ENCODE measurements at regions not wholly inside any gene's neighbourhood (a gene's known extent, or its start where the extent isn't known, plus 50 kb on each side); places are given as distances from the start of the nearest gene placed in this dataset.
A peak's percentile ranks its signal among the peaks of the same experiment; 100 is the strongest.
"Not testable (repeated sequence)": the region's sequence is repeated elsewhere in the genome, so short reads cannot be mapped to it uniquely, and the experiment has no call there.

DNA sequence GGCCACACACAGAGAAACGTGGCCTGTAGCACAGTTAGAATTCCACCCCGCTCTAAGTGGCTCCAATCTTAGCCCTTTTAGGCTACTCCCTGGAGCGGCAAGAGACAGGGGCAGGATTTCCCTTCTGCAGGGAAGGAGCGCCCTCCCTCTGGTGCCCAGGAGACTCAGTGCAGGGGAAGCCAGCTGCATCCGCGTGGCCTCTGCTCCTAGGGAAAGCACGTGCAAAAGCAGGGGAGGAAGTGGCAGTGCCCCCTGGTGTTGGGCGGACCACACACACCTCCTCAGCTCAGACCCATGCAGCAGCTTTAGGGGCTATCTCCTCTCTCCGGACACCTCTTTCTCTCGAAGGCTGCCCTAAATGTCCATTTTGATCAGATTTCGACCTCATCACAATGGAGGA is 50.0 kb downstream of the SPRING1 start:
- peak in 1 of 2 donors; percentile 31 for DNase-seq

DNA sequence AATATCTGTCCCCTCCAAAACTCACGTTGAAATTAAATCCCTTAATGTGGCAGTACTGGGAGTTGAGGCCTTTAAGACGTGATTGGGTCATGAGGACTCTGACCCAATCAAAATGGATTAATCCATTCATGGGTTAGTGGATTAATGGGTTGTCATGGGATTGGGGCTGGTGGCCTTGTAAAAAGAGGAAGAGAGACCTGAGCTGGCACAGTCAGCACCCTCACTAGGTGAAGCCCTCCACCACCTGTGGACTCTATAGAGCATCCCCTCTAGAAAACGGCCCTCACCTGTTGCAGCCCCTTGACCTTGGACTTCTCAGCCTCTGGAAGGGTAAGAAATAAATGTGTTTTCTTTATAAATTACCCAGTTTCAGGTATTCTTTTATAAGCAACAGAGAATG is 53.0 kb downstream of the SPRING1 start:
- ATAC-seq (no peak), DNase-seq (no peak)
- intact Hi-C loops (cut with DNase I, micrococcal nuclease), result no loop called here

More for the DNA sequence above, 50.0 kb downstream of the SPRING1 start:
- intact Hi-C loops (cut with DNase I, micrococcal nuclease), result no loop called here
- ATAC-seq, result no peak

DNA sequence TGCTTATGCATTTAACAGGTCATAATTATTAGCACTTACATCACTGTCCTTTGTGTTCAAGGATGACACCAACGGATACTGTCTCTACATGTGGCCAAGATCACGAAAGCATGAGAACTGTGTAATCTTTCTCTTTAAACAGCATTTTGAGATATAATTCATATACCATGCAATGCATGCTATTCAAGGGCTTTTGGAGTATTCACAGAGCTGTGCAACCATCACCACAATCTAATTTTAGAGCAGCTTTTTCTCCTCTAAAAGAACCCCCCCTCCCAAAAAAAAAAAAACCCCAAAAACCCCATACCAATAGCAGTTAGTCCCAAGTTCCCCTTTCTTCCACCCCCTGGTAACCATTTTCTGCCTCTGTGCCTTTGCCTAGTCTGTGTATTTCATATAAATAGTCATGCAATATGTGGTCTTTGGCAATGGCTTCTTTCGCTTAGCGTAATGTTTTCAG is 60.6 kb downstream of the SPRING1 start:
- intact Hi-C loops (cut with DNase I, micrococcal nuclease), result no loop called here
- no peak for DNase-seq
- no peak for ATAC-seq

DNA sequence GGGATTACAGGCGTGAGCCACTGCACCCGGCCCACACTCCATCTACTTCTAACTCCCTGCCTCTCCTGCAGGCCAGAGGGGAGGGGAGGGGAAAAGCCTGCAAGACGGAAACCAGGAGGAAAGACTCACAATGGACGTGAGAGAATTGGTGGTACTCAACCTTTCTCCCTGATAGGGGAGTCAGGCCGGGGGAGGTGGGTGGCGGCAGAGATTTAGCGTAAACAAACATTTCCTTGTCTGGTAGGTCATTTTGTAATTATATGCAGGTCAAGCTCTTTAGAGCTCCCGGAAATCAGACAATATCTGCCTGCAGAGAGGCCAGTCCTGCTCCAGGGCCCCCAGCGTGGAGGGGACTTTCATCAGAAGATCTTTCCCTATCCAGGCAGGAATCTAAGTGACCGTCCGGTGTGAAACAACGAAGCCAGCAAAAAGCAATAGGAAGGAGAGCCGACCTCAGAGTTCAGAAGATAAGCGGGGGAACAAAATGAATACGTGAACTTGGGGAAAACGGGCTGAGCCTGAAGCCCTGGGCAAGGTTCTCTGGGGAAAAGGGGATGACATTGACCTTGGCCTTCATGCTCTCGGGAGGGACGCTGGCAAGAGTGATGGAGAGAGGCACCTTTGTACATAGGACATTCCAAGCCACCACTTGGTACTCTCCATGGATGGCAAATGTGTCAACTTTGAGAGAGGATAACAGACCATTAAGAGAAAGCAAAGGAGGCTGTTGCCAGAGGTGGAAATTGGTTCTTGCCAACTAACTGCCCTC is 62.3 kb downstream of the SPRING1 start:
- intact Hi-C loops (cut with DNase I, micrococcal nuclease), result no loop called here
- DNase-seq, result no peak
- ATAC-seq, result no peak

DNA sequence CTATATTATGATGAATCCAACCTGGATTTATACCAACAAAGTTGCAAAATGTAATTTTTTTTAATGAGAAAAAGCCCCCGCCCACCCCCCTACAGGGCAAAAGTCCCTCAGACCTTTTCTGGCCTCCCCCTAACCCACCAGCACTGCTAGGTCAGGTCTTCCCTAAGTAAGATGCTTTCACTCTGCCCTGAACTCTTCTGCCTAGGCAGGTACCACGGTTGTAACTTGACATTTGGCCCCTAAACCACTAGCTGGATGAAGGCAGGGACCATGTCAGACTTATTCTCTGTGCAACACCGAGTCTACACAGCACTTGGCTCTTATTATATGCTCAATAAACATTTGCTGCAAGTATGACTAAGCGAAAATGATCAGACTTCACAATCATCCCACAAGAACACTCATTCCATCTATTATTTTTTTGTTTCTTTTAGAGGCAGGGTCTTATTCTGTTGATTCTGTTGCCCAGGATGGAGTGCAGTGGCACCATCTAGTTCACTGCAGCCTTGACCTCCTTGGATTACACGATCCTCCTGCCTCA is 63.2 kb downstream of the SPRING1 start:
- intact Hi-C loops (cut with DNase I, micrococcal nuclease), result no loop called here
- no peak for ATAC-seq
- DNase-seq, result no peak

DNA sequence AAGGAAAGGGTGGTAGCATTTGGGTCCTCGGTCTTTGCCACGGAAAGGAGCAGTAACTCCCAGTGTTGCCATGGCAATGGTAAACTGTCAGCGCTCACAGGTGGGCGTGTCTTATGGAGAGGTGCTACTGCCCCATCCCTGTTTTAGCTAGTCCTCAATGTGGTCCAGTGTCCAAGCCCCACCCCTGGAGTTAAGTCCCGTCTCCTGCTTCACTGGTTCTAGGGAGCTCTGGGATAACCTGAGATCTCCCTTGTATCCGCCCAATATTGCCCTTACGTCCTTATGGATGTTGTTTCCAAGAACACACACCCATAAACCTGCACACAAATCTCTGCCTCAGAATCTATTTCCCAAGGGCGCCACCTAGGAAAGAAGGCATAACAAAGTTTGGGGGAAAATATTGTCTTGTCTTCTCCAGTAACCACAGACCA is 64.2 kb downstream of the SPRING1 start:
- intact Hi-C loops (cut with DNase I, micrococcal nuclease), result no loop called here
- ATAC-seq (peak; percentile 78), DNase-seq (no peak)

DNA sequence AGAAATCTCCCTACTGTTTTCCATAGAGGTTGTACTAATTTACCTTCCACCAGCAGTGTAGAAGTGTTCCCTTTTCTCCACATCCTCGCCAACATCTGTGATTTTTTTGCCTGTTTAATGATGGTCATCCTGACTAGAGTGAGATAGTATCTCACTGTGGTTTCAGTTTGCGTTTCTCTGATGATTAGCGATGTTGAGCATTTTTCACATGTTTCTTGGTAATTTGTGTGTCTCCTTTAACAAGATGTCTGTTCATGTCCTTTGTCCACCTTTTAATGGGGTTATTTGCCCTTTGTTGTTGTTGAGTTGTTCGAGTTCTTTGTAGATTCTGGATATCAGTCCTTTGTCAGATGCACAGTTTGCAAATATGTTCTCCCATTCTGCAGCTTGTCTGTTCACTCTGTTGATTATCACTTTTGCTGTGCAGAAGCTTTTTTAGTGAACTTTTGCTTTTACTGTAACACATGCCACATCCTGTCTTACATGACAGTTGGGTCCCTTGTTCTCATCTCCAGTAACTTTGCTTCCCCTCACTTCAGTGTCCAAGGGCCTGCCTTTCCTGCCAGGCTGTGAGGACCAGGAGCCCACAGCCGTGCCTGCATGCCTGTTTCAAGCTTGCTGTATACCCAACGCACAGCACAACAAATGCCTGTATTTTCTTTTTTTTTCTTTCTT is 64.9 kb downstream of the SPRING1 start:
- intact Hi-C loops (cut with DNase I, micrococcal nuclease), result no loop called here
- ATAC-seq (no peak), DNase-seq (no peak)

DNA sequence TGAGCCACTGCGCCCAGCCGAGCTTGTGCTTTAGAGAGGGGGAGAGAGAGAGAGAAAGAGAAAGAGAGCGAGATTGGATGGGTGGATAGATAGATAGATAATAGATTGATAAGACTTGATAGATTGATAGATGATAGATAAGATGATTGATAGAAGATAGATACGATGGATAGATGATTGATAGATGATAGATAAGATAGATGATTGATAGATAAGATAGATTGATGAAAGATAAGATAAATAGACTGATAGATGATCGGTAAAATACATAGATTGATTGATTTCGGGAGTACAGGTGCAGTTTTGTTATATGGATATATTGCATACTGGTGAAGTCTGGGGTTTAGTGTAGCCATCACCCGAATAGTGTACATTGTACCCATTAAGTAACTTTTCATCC is 65.9 kb downstream of the SPRING1 start:
- intact Hi-C loops (cut with DNase I, micrococcal nuclease), result no loop called here
- ATAC-seq (no peak), DNase-seq (no peak)

DNA sequence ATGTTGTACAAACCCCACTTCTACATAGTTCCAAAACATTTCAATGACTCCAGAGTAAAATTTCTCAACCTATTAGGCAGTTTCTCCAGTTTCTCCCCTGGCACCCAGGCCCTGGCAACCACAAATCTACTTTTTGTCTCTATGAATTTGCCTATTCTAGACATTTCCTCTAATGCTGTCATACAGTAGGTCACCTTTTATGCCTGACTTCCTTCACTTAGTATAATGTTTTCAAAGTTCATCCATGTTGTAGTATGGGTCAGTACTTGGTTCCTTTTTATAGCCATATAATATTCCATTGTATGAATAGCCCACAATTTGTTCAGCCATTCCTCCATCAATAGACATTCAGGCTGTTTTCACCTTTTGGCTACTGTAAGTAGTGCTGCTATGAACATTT is 67.0 kb downstream of the SPRING1 start:
- intact Hi-C loops (cut with DNase I, micrococcal nuclease), result no loop called here
- ATAC-seq (no peak), DNase-seq (no peak)

DNA sequence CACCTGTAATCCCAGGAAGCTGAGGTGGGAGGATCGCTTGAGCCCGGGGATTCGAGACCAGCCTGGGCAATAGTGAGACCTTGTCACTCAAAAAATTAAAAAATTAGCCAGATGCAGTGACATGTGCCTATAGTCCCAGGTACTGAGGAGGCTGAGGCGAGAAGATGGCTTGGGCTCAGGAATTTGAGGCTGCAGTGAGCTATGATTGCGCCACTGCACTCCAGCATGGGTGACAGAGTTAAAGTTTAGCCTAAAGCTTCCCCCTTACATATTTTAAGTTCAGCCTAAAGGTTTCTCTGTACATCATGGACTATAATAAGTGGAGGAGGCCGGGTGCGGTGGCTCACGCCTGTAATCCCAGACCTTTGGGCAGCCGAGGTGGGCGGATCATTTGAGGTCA is 70.1 kb downstream of the SPRING1 start:
- ATAC-seq (no peak), DNase-seq (no peak)
- intact Hi-C loops (cut with DNase I, micrococcal nuclease), result no loop called here

DNA sequence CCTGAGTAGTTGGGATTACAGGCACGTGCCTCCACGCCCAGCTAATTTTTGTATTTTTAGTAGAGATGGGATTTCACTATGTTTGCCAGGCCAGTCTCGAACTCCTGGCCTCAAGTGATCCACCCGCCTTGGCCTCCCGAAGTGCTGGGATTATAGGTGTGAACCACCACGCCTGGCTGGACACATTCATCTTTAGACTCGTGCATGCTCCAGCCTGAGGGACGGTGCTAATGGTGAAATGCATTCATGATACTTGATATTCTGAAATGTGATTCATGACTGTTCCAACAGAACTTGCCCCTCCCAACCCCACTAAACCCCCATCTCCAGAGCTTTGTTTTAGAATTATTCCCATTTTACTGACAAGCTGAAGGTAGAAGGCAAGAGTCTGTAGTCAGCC is 71.0 kb downstream of the SPRING1 start:
- intact Hi-C loops (cut with DNase I, micrococcal nuclease); DNase-seq; ATAC-seq: not testable (repeated sequence)

DNA sequence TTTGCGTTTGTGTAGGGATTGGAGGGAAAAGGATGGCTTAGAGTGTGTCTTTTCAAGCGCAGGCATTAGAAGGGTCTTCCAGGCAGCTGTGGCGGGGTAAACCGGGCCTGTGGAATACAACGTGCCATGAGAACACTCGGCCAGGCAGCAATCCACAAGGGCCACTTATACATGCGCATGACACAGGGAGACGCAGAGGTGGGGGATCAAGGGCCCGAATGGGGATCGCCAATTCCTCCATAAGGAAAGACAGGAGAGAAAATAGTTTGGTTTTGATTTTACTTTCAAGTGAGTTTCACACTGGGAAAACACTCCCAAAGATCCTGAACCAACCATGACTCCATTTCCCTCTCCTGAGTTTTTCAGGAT is 71.6 kb downstream of the SPRING1 start:
- ATAC-seq, result no peak
- no peak for DNase-seq
- intact Hi-C loops (cut with DNase I, micrococcal nuclease), result no loop called here

DNA sequence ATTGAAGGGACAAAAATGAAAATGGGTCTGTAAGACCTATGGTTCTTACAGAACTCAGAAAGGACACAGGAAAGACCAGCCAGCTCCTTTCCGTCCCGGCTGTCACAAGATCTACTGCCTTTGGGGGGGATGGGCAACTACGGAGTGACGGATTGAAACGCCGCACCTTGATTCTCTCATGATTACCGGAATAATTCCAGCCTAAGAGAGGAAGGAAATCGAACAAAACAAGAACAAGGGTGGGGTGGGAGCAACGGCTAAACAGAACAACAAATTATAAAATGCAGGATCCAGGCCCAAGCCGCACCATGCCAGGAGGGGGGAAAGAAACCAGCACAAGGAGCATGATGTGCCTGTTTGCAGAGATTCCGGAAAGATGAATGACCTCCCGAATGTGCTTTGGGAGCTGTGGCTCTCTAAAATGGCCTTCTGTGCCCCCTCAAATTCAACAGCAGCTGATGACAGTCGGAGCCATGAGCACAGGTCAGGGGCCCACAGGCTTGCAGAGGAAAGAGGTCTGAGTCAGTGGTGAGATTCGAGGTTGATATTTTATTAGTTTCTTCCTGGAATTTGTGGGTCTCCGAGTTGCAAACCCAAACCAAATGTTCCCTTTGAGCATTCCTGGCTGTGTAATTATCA is 72.1 kb downstream of the SPRING1 start:
- ATAC-seq, result no peak
- intact Hi-C loops (cut with DNase I, micrococcal nuclease), result no loop called here
- DNase-seq, result no peak

DNA sequence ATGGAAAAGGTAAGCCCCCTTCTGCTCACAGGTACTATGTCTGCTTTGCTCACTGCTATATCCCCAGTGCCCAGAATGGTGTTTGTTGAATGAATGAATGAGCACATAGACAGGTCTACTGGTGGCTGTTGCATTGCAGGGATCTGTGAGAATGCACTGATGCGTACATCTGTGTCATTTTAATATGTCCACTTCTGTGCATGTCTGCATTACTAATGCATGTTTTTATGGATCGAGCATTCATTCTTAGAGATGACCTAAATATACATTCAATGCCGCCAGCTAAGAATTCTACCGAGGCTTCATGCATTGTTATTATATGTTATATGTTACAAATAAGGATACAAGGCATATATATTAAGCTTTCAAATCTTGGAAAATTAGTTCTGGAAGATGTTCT is 73.8 kb downstream of the SPRING1 start:
- ATAC-seq (no peak), DNase-seq (no peak)
- intact Hi-C loops (cut with DNase I, micrococcal nuclease), result no loop called here

DNA sequence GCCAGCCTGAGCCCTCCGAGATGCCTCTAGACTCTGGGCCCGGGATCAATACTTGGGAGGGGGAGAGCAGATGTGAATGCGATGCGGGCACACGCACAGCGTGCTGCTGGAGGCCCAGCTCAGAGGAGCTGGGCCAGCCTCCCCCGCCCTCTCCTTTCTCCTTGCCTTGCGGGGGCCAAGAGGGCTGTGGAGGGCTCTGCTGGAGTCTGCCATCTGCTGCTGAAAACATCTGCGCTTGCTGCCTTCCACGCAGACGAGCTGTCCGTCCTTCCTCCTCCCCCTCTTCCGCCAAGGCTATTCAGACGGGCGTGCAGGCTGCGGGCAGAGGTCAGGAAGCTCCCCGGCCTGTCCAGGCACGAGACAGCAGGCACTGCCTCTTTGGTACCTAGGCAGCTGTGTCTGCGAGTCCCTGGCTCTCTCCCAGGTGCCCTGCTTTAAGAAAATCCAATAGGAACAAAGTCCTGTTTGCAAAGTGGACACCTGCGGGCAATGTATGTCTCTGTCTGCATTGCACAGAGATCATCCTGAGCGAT is 75.2 kb downstream of the SPRING1 start:
- DNase-seq (peak; percentile 51 to 56), ATAC-seq (peak; percentile 75)
- intact Hi-C loops (cut with DNase I, micrococcal nuclease), result no loop called here

DNA sequence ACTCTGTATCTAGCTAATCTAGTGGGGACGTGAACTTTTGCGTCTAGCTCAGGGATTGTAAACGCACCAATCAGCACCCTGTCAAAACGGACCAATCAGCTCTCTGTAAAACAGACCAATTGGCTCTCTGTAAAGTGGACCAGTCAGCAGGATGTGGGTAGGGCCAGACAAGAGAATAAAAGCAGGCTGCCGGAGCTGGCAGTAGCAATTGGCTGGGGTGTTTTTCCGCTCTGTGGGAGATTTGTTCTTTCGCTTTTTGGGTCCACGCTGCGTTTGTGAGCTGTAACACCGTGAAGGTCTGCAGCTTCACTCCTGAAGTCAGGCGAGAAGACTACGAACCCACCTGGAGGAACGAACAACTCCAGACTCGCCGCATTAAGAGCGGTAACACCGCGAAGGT is 76.5 kb downstream of the SPRING1 start:
- ATAC-seq, result no peak
- intact Hi-C loops (cut with DNase I, micrococcal nuclease), result no loop called here
- DNase-seq, result no peak

DNA sequence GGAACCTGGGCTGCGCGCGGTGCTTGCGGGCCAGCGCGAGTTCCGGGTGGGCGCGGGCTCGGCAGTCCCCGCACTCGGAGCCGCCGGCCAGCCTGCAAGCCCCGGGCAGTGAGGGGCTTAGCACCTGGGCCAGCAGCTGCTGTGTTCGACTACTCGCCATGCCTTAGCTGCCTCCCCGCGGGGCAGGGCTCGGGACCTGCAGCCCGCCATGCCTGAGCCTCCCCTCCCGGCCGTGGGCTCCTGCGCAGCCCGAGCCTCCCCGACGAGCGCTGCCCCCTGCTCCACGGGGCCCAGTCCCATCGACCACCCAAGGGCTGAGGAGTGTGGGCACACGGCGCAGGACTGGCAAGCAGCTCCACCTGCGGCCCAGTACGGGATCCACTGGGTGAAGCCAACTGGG is 77.1 kb downstream of the SPRING1 start:
- intact Hi-C loops (cut with DNase I, micrococcal nuclease); ATAC-seq; DNase-seq: not testable (repeated sequence)

DNA sequence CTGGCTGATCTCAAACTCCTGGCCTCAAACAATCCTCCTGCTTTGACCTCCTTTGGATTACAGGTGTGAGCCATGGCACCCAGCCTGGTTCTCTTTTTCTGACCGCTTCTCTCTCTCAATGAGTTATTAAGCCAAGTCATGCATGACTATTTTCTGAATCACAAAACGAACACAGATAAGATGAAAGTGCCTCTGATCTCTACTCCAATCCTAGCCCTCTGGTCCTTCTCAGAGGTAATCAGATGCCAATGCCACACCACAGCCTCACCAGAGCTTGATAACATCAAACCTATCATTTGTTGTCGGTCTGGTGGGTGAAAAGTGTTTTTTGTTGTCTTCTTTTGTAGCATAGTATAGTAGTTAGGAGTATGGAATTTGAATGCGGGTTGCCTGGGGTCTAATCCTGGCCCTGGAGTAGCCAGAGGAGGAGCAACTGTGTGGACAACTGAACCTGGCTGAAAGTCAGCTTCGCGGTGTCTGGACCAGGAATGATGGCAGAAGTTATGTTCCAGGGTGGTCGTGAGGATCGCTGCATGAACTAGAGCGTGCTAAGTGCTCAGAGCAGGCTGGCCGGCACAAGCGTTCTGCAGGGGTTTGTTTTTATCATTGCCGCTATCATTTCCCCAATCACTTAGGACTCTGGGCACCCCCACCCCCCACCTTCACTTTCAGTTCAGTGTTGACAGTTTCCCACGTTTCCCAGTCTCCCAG is 77.9 kb downstream of the SPRING1 start:
- no peak for DNase-seq
- no peak for ATAC-seq
- intact Hi-C loops (cut with DNase I, micrococcal nuclease), result no loop called here

DNA sequence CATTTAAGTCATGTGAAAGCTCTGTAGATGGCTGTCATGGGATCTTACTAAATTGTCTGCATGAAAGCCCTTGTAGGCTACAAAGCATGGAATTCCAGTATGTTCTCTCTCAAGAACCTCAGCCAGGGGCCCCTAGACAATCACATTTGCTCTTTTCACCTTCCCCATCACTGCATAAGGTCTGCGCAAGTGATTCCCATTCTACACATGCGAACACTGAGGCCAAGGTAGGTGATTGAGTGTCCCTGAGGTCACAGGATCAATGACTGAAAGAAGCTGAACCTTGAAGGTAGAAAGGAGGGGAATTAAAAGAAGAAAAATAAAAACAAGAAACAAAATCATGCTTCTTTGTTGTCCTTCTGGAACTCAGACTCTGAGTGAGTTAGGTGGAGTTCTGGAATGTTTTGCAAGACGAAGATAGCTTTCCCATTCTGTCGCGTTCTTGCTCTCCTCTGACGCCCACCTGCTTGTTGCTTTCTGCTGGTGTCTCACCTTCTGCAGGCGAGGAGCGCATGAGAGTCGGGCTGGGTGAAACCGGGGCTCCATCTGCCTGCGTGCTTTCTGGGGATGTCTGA is 79.9 kb downstream of the SPRING1 start:
- no peak for ATAC-seq
- DNase-seq, result no peak
- intact Hi-C loops (cut with DNase I, micrococcal nuclease), result no loop called here
